NCI-H526 treated with DMSO at 0.1 percent for 48 hours (cell line): ENCODE measurements at regions not wholly inside any gene's neighbourhood (a gene's known extent, or its start where the extent isn't known, plus 50 kb on each side); places are given as distances from the start of the nearest gene placed in this dataset.
A peak's percentile ranks its signal among the peaks of the same experiment; 100 is the strongest.

Source experiments
- DNase-seq: peaks from one replicate; lab custom pipeline; 2025; lab: John Stamatoyannopoulos, UW

GRCh38 chr15:93278783-93279182 lies 189.8 kb upstream of the RGMA start:
- DNase-seq, result no peak

DNA sequence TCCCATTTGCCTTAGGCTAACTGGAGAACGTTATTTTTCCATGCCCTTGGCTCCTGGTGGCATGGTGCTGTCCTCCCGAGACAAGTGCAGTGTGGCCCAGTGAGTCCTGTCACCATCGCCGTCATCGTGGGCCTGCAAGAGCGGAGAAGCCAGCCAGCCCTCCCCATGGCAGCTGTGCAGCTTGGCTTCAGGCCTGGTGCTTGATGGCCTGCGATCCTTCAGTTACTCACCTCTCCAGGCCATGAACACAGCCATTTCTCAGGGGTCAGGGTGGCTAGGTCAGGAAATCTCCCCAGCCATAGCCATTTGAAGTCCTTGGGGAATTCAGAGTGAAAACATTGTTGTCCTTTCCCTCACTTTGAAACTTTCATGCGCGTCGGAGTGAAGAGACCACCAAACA lies 189.0 kb upstream of the RGMA start:
- no peak for DNase-seq

GRCh38 chr15:93274257-93274656 lies 185.2 kb upstream of the RGMA start:
- no peak for DNase-seq

GRCh38 chr15:93271871-93272270 lies 182.9 kb upstream of the RGMA start:
- DNase-seq, result no peak

DNA sequence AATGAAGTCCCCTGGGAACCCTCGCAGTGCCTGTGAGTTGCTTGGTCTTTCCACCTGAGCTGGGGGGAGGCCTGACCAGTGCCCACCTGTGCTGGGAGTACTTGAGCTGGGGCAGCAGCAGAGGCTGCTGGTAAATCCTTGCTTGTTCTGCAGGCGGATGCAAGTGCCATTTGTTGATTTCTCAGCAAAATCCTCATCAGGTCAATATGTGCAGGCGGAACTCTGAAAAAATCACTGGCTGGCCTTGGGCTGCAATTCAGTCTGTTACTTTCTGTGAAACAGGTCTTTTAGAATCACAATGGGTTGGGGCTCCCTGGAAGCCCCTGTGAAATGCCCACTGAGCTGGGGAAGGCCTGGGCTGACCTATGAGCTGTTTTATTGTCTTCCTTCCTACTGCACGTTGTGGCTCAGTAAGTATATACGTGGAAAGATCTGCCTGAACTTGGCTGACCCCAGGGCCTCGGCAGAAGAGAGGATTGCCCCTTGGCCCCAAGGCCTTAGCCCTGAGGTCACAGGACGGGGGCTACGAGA lies 182.0 kb upstream of the RGMA start:
- DNase-seq, result no peak

GRCh38 chr15:93268066-93268465 lies 179.1 kb upstream of the RGMA start:
- DNase-seq, result no peak

DNA sequence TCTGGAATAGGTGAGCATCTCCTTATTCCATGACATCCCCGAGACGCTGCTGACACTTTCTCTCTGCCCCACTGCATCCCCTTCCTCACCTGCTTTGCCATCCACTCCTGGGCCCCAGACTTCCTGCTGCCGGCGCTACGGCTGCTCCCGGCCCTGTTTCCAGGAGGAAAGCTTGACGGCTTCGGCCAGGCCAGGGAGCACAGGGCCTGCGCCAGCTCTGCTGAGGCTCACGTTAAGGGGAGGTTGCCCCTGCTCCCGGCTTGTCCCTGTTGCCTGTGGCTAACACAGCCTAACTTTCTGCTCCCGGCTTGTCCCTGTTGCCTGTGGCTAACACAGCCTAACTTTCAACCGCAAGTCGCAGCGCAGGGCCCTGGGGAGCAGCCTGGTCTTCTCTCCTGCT lies 177.3 kb upstream of the RGMA start:
- DNase-seq, result no peak

GRCh38 chr15:93265111-93265556 lies 176.1 kb upstream of the RGMA start:
- DNase-seq, result no peak

- DNase-seq, result no peak
Observed at GRCh38 chr15:93261845-93262244, 172.8 kb upstream of the RGMA start.

GRCh38 chr15:93257920-93258319 lies 168.9 kb upstream of the RGMA start:
- no peak for DNase-seq

DNA sequence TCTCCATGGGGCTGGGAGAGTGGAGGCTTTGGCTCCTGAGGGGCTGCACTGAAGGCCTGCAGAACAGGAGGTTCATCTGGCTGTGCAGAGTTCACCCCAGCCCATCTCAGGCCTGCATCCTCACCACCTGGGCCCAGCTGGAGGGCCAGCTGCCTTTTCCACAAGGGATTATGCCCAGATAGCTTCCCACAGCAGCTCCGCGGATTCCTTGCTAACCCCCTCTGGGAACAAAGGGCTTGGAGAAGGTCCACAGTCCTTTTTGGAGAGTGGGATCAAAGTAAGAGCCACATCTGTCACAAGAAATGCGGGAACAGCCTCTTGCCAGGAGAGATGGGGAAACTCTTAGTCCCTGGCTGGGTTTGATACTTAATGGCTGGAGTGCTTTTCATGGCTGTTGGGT lies 164.7 kb upstream of the RGMA start:
- no peak for DNase-seq

DNA sequence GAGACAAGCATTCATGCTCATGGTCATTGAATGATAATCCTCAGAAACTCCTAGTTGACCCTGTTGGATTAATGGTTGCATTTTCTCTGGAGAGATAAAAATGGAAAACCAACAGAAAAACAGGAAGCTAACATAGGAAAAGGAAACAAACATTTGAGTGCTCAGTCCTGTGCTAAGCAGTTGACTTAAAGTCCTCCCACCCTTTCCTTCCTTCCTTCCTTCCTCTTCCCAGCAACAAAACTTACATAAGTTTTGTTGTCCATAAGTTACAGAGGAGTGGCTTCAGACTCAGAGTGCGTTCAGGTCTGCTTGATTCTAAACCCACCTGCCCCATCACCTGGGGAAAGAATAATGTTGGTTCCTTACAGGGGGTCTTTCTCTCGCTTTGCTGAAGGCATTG lies 163.8 kb upstream of the RGMA start:
- DNase-seq, result no peak

GRCh38 chr15:93250950-93251349 lies 161.9 kb upstream of the RGMA start:
- no peak for DNase-seq

- DNase-seq, result no peak
Observed at GRCh38 chr15:93250209-93250608, 161.2 kb upstream of the RGMA start.

GRCh38 chr15:93249623-93250022 lies 160.6 kb upstream of the RGMA start:
- no peak for DNase-seq

DNA sequence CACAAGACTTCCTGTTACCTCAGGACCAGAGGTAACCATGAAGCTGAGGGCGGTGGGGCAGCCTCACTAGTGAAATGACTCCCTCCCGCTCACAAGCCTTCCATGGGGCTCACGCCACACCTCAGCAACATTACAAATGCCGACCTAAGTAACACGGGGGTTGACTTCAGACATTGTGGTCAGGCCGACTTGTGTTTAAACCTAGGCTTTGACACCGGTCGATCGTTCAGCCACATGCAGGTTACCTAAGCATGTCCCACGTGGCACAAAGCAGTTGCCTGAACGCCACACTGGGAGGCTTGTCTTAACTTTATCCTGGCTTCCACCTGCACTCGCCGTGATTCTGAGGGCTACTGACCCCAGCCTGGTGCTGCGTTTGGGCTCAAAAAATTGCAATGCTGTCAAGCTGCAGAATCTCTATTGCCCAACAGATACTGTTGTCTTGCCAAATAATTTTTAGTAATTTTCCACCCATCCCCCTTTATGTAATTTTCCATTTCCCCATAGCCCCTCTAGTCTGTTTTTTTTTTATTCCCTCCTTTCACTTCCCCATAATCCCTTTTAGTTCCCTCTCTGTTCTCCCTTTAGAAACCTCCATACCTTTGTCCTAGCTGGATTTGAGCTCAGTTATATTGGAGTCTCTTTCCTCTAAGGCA lies 158.6 kb upstream of the RGMA start:
- DNase-seq, result no peak

DNA sequence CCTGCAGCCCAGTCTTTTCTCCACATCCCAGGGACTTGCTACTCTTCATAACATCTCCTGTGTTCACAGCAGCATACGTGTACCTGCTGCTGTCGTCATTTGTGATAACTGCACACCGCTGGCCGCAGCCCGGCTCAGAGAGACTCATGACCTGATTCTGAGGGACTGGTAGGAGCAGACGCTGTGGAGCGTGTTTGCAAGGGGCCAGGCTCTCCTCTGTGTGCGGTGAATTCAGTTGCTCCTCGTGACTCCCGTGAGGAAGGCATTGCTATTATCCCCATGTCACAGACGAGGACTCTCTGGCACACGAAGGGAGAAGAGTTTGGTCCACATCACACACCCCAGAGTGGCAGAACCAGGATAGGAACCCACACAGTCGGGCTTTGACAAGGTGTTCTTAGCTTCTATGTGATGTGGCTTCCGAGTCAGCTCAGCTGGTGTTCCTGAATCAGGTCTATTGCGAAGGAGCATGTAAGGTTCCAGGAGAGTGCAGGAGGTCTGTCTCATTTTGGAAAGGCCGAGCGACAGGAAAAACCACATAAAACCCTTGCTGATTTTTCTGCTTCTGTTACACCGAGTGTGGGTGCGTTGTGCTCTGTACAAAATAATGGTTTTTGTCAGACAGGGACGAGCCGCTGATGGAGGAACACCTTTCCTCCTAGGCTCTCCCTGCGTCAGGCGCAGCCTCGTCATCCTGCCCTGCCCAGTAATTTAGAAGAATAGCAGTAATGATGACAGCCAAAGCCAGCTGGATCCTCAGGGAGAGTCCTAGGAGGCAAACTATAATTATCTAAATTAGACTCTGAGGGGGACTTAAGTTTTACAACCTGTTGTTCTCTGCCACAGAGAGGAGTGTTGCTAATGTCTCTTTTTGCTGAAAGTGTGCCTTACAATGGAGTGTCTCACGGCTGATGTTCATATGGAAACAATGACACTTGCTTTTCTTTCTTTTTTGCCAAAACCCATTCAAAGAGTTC lies 157.5 kb upstream of the RGMA start:
- DNase-seq, result no peak

DNA sequence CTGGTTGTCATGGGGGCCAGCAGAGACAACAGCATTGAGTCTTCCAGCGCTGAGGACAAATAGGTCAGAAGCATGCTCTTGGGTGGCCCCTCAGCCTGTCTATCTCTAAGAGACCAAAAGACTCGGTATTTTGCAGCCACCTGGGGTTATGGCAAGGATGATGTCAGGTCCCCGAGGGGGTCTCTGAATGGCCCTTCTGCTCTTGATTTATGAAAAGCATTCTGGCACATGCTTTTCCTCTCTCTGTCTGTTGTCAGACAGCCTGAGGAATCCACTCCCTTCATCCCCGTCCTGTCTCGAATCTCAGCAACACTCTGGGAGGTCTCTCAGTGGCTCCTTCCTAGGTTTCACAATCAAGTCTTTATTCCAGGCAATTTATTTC lies 156.6 kb upstream of the RGMA start:
- DNase-seq, result no peak

DNA sequence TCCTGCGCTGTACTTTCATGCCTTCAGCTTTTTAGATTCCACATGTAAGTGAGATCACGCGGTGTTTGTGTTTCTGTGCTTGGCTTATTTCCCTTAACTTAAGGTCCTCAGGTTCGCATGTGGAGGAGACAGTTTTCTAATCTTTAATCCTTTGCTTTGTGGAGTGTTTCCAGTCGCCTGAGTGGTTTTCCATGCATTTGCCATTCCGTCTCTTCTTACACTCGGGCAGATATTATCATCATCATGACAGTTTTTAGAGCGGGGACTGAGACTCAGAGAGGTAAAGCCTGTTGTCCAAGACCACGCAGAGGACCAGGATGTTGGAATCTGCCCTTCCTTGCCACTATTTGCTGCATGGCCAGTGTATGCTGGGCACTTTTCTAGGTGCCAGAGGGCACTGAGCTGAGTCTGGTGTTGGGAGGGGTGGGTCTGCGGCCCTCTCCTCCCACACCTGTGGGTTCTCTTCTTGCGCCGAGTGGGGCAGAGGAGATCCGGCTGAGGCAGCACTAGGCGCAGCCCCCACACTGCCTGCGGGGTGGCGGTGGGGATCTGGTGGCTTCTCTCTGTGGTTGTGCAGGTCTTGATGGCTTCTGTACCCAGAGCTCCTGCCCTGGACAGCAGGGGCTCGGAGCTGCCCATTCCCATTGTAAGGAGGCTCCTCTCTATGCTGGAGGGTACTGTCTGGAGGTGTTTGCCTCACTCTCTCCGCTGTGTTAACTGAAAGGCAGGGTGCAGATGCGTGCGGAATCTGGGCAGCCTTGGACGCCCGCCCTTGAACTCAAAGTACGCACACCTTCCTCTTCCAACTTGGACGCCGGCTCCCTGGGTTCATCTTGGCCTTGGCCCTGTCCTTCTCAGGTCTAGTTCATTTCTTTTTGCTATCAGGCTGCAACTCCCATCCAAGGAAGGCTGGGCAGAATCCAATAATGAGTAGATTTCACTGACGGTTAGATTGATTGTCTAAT lies 156.0 kb upstream of the RGMA start:
- DNase-seq, result no peak

DNA sequence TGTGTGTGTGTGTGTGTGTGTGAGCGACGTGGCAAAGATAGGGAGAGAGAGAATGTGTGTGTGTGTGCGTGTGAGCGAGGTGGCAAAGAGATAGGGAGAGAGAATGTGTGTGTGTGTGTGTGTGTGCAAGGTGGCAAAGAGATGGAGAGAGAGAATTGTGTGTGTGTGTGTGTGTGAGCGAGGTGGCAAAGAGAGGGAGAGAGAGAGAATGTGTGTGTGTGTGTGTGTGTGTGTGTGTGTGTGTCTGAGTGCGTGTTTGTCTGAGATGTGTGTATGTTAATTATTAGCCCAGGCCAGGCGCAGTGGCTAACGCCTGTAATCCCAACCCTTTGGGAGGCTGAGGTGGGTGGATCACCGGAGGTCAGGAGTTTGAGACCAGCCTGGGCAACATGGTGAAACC lies 154.6 kb upstream of the RGMA start:
- DNase-seq, result no peak

DNA sequence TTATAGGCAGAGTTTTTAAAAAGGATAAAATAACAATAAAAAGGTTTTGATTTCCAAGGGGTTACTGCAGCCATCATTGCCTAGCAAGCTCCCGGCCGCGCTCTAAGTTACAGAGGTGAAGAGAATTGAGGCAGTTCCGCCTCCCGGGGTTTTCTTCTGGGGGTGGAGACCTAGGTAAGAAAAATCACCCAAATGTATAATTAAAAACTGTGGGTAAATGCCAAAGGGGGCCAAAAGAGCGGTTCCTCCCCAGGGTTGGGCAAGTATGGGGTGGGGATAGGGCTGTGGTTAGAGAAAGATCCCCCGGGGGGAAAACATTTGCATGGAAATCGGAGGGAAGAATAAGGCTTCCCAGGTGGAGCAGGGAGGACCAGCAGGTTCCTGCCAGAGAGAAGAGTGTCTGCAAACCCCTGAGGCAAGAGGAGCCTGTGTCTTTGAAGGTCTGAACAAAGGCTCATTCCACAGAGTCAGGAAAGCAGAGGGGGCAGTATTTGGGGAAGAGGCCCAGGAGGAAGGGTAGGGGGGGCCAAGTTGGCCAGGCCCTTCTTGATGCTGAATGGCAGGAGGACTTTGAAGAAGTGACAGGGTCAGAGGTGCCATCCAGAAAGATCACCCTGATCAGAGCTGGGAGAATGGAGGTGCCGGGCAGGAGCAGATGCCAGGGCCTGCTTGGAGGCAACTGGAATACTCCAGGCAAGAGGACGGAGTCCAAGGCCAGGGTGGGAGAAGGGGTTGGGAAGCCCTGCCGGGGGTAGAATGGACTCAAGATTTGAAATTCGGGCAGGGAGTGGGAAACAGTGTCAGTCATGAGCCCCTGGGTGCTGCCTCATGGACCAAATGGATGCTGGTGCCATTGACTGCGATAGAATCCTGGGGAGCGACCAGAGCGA lies 152.9 kb upstream of the RGMA start:
- peak; percentile 67 for DNase-seq
